ENCODE measurements at regions not wholly inside any gene's neighbourhood (a gene's known extent, or its start where the extent isn't known, plus 50 kb on each side); places are given as distances from the start of the nearest gene placed in this dataset.

DNA sequence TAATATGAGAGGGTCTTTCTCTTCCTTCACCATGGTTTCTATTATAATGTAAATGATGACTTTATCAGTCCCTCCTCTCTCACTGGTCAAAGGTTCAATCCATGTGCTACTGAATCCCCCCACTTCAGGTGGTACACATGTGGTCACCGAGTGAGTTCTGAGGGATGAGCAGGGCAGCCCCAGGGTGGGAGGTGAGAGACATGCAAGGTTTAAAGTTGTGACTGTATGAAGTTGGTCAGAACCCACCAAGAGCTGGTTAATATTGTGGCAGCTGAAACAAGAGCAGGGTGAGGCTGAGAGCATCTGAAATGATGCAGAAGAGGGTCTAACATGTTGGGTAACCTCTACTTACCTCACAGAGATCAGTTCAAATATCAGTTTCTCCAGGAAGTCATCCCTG lies 444.7 kb upstream of the FBXO33 start:
- no peak overlapping the region for H3K4me3 ChIP-seq (ENCODE audit: low read length)
- no peaks in the 10 kb centered on the region for H3K79me2 ChIP-seq (ENCODE audit: low read length)
- H3K9ac ChIP-seq (ENCODE audit: low read length): no peak overlapping the region
- H4K20me1 ChIP-seq (ENCODE audit: low read length): no peaks in the 10 kb centered on the region
- no peak for ATAC-seq
- no peaks in the 10 kb centered on the region for H3K9me3 ChIP-seq (ENCODE audit: low read length)
- no peaks in the 10 kb centered on the region for H3K4me1 ChIP-seq (ENCODE audit: insufficient read depth, low read length)
- H3K36me3 ChIP-seq (ENCODE audit: low read depth, low read length): no peaks in the 10 kb centered on the region
- intact Hi-C loops (cut with micrococcal nuclease): no loop called here
- H3K9me2 ChIP-seq (replicated peaks; ENCODE audit: low read length): no peaks in the 10 kb centered on the region
- BruUV-seq (replicated peaks): no TSS peak
- TF ChIP-seq EZH2phosphoT487 (IDR thresholded peaks at IDR 0.05; ENCODE audit: borderline replicate concordance, low read length): no peak
- no peak for TF ChIP-seq EZH2 (IDR thresholded peaks at IDR 0.05; ENCODE audit: low read length, unreplicated experiment)
- TF ChIP-seq, protein P1, sequence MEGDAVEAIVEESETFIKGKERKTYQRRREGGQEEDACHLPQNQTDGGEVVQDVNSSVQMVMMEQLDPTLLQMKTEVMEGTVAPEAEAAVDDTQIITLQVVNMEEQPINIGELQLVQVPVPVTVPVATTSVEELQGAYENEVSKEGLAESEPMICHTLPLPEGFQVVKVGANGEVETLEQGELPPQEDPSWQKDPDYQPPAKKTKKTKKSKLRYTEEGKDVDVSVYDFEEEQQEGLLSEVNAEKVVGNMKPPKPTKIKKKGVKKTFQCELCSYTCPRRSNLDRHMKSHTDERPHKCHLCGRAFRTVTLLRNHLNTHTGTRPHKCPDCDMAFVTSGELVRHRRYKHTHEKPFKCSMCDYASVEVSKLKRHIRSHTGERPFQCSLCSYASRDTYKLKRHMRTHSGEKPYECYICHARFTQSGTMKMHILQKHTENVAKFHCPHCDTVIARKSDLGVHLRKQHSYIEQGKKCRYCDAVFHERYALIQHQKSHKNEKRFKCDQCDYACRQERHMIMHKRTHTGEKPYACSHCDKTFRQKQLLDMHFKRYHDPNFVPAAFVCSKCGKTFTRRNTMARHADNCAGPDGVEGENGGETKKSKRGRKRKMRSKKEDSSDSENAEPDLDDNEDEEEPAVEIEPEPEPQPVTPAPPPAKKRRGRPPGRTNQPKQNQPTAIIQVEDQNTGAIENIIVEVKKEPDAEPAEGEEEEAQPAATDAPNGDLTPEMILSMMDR (conservative IDR thresholded peaks at IDR 0.05; ENCODE audit: low read depth, low read length): no peak
- POLR2A ChIA-PET (ENCODE audit: unreplicated experiment): no interaction called here
- no peaks in the 10 kb centered on the region for H3F3A ChIP-seq (ENCODE audit: low read length, unreplicated experiment)
- H3K27ac ChIP-seq (ENCODE audit: low read length): no peak overlapping the region
- H3K4me2 ChIP-seq (ENCODE audit: low read length): no peak overlapping the region
- H3K27me3 ChIP-seq (ENCODE audit: low read length): peaks cover 10% of the 10 kb centered on the region
- no peak overlapping the region for H2AFZ ChIP-seq (ENCODE audit: low read length)
- DNase-seq: no peak
- CTCF ChIA-PET: no interaction called here

DNA sequence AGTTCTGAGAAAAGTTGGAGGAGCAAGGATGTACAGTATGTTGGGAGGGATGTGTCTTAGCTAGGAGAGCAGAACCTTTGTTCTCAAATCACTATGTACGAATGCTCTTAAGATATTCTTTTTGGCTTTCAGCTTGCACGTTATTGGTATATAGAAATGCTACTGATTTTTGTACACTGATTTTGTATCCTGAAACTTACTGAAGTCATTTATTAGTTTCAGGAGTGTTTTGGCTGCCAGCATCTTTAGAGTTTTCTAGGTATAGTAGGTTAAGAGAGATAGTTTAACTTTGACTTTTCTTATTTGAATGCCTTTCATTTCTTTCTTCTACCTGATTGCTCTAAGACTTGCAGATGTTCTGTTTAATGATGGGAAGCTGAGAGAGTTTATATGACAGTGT lies 442.8 kb upstream of the FBXO33 start:
- POLR2A ChIA-PET (ENCODE audit: unreplicated experiment): no interaction called here
- no peak for DNase-seq
- no peaks in the 10 kb centered on the region for H3K9me2 ChIP-seq (replicated peaks; ENCODE audit: low read length)
- no peak for TF ChIP-seq EZH2 (IDR thresholded peaks at IDR 0.05; ENCODE audit: low read length, unreplicated experiment)
- TF ChIP-seq EZH2phosphoT487 (IDR thresholded peaks at IDR 0.05; ENCODE audit: borderline replicate concordance, low read length): no peak
- TF ChIP-seq, protein P1 (conservative IDR thresholded peaks at IDR 0.05; ENCODE audit: low read depth, low read length): no peak
- H3K27ac ChIP-seq (ENCODE audit: low read length): no peak overlapping the region
- no peak overlapping the region for H3K9ac ChIP-seq (ENCODE audit: low read length)
- no peak overlapping the region for H3K4me2 ChIP-seq (ENCODE audit: low read length)
- no peak for ATAC-seq
- BruUV-seq (replicated peaks): no TSS peak
- intact Hi-C loops (cut with micrococcal nuclease): no loop called here
- no peak overlapping the region for H3K4me3 ChIP-seq (ENCODE audit: low read length)
- peaks cover 10% of the 10 kb centered on the region for H3K27me3 ChIP-seq (ENCODE audit: low read length)
- H2AFZ ChIP-seq (ENCODE audit: low read length): no peak overlapping the region
- H3K9me3 ChIP-seq (ENCODE audit: low read length): no peaks in the 10 kb centered on the region
- CTCF ChIA-PET: no interaction called here
- H4K20me1 ChIP-seq (ENCODE audit: low read length): no peaks in the 10 kb centered on the region
- no peaks in the 10 kb centered on the region for H3K79me2 ChIP-seq (ENCODE audit: low read length)
- H3K36me3 ChIP-seq (ENCODE audit: low read depth, low read length): no peaks in the 10 kb centered on the region
- H3F3A ChIP-seq (ENCODE audit: low read length, unreplicated experiment): no peaks in the 10 kb centered on the region
- H3K4me1 ChIP-seq (ENCODE audit: insufficient read depth, low read length): no peaks in the 10 kb centered on the region

DNA sequence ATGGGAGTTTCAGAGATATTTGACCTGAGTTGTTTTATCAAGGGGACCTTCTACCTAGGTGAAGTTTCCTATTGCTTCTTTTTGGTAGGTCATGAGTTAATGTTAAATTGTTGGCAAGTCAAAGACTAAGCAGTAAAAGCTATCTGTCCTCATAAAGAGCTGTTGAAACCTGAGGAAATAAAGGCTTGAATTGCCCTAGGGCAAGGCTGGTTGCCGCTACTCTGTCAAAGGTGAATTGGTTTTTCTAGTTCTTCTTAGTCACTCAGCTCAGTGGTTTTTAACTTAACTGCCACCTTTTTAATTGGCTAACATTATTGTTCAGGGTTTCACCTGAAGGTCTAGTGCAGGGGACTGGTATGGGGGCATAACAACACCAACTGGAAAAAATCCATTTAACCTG lies 441.6 kb upstream of the FBXO33 start:
- POLR2A ChIA-PET (ENCODE audit: unreplicated experiment): no interaction called here
- H3K4me3 ChIP-seq (ENCODE audit: low read length): no peak overlapping the region
- no peaks in the 10 kb centered on the region for H3K4me1 ChIP-seq (ENCODE audit: insufficient read depth, low read length)
- no peak overlapping the region for H2AFZ ChIP-seq (ENCODE audit: low read length)
- TF ChIP-seq, protein P1 (conservative IDR thresholded peaks at IDR 0.05; ENCODE audit: low read depth, low read length): no peak
- no peak for TF ChIP-seq EZH2phosphoT487 (IDR thresholded peaks at IDR 0.05; ENCODE audit: borderline replicate concordance, low read length)
- TF ChIP-seq EZH2 (IDR thresholded peaks at IDR 0.05; ENCODE audit: low read length, unreplicated experiment): no peak
- H3K36me3 ChIP-seq (ENCODE audit: low read depth, low read length): no peaks in the 10 kb centered on the region
- no peak overlapping the region for H3K27ac ChIP-seq (ENCODE audit: low read length)
- peak; percentile 31 for DNase-seq
- no peak overlapping the region for H3K9ac ChIP-seq (ENCODE audit: low read length)
- CTCF ChIA-PET: no interaction called here
- H3F3A ChIP-seq (ENCODE audit: low read length, unreplicated experiment): no peaks in the 10 kb centered on the region
- H3K9me2 ChIP-seq (replicated peaks; ENCODE audit: low read length): no peaks in the 10 kb centered on the region
- intact Hi-C loops (cut with micrococcal nuclease): no loop called here
- ATAC-seq: peak; percentile 64
- no TSS peak for BruUV-seq (replicated peaks)
- no peak overlapping the region for H3K4me2 ChIP-seq (ENCODE audit: low read length)
- H3K9me3 ChIP-seq (ENCODE audit: low read length): no peaks in the 10 kb centered on the region
- H3K79me2 ChIP-seq (ENCODE audit: low read length): no peaks in the 10 kb centered on the region
- no peaks in the 10 kb centered on the region for H4K20me1 ChIP-seq (ENCODE audit: low read length)
- H3K27me3 ChIP-seq (ENCODE audit: low read length): peaks cover 11% of the 10 kb centered on the region
